WI38 (cell line): ENCODE measurements at regions not wholly inside any gene's neighbourhood (a gene's known extent, or its start where the extent isn't known, plus 50 kb on each side); places are given as distances from the start of the nearest gene placed in this dataset.
"Not testable (repeated sequence)": the region's sequence is repeated elsewhere in the genome, so short reads cannot be mapped to it uniquely, and the experiment has no call there.

Source experiments
- H3K4me3 ChIP-seq: 2 replicates; pipeline ENCODE4 v1.5.1; 2011; ENCODE audit warnings: low read depth, mild to moderate bottlenecking, control low read depth, low read length
- CTCF ChIP-seq: IDR thresholded peaks from 2 replicates; pipeline ENCODE4 v1.5.1; 2012; ENCODE audit warnings: low read depth, mild to moderate bottlenecking, control low read depth, low read length

GRCh38 chr15:54810031-54810430, 386.7 kb downstream of the RSL24D1 start:
- no peak overlapping the region for H3K4me3 ChIP-seq
- no peak for TF ChIP-seq CTCF

- no peak for TF ChIP-seq CTCF
- no peak overlapping the region for H3K4me3 ChIP-seq
These were observed 388.4 kb downstream of the RSL24D1 start for GRCh38 chr15:54808321-54808720.

- no peak for TF ChIP-seq CTCF
These were observed 392.8 kb downstream of the RSL24D1 start for GRCh38 chr15:54803987-54804386.

GRCh38 chr15:54803134-54803808, 393.5 kb downstream of the RSL24D1 start:
- H3K4me3 ChIP-seq, result no peak overlapping the region
- TF ChIP-seq CTCF, result no peak

More at GRCh38 chr15:54803987-54804386, 392.8 kb downstream of the RSL24D1 start:
- H3K4me3 ChIP-seq, result no peak overlapping the region

- no peak for TF ChIP-seq CTCF
These were observed 404.2 kb downstream of the RSL24D1 start for GRCh38 chr15:54792526-54792925.

GRCh38 chr15:54790693-54791092, 406.0 kb downstream of the RSL24D1 start:
- no peak for TF ChIP-seq CTCF
- H3K4me3 ChIP-seq, result no peak overlapping the region

More at GRCh38 chr15:54792526-54792925, 404.2 kb downstream of the RSL24D1 start:
- H3K4me3 ChIP-seq, result no peak overlapping the region

GRCh38 chr15:54789376-54789775, 407.4 kb downstream of the RSL24D1 start:
- no peak for TF ChIP-seq CTCF
- H3K4me3 ChIP-seq, result no peak overlapping the region

GRCh38 chr15:54781220-54781619, 415.5 kb downstream of the RSL24D1 start:
- not testable (repeated sequence) for H3K4me3 ChIP-seq
